DMS 273 treated with DMSO at 0.1 percent for 48 hours (cell line): ENCODE measurements at regions not wholly inside any gene's neighbourhood (a gene's known extent, or its start where the extent isn't known, plus 50 kb on each side); places are given as distances from the start of the nearest gene placed in this dataset.

Experiments used
- DNase-seq: peaks from one replicate; lab custom pipeline; 2025; lab: John Stamatoyannopoulos, UW

DNA sequence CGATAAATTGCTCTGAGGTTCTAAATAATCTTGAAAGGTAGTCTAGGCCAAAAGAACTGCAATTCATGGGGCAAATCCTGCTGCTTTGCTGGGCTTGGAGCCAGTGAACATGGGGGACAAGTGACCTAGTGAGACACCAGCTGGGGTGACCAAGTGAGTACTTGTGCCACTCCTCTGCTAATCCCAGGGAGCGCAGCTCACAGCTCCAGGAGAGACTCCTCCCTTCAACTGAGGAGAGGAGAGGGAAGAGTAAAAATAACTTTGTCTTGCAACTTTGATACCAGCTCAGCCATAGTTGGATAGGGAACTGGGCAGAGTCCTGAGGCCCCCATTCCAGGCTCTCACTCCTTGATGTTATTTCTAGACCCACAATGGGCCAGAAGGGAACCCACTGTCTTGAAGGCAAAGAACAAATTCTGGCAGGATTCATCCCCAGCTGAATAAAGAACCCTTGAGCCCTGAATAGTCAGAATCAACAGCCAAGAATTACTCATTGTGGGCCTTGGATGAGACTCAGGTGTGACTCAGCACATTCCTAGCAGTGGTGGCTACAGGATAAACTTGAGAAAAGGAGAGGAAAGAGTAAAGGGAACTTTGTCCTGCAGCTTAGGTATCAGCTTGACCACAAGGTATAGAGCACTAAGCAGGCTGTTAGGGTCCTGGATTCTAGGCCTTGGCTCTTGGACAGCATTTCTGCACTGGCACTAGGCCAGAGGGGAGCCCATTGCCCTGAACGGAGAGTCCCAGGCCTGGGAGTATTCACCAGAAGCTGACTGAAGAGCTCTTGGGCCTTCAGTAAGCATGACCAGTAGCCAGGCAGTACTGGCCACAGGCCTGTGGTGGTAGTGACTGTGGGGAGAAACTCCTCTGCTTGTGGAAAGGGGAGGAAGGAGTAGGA is 288.3 kb upstream of the CDH18 start:
- DNase-seq, result no peak

DNA sequence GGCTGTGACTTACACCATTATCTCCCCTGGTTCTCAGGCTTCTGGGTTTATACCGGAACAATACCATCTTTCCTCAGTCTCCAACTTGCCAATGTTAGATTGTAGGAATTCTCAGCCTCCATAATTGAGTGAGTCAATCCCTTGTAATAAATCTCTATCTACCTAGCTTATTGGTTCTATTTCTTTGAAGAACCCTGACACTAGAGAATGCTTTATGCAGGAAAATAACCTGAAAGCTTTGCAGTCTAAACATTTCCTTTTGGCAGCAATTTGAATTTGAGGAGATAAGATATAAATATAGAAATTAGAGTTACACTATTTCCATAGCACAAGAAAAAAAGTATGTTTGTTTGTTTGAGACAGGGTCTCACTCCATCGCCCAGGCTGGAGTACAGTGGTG is 278.1 kb upstream of the CDH18 start:
- DNase-seq, result no peak

DNA sequence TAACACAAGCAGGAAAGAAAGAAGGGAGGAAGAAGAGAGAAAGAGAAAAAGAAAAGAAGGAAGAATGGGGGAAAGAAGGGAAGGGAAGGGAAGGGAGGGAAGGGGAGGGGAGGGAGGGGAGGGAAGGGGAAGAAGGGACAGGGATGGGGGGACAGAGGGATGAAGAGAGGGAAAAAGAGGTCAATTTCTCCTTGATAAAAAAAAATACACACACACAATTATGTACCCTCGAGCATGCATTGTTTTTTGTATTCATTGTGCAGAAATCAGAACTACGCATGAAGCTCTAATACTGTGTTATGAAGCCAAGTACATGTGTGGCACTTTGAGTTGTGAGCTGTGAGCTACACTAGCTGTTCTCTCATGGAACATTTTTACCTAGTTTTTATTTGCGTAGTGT is 274.9 kb upstream of the CDH18 start:
- DNase-seq, result no peak

DNA sequence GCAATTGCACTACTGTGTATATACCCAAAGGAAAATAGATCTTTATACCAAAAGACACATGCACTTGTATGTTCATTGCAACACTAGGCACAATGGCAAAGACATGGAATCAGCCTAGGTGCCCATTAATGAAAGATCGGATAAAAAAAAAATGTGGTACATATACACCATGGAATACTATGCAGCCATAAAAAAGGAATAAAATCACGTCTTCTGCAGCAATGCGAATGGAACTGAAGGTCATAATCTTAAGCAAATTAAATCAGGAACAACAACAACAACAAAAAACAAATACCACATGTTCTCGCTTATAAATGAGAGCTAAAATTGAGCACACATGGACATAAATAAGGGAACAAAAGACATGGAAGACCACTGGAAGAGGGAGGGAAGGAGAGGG is 266.7 kb upstream of the CDH18 start:
- no peak for DNase-seq

DNA sequence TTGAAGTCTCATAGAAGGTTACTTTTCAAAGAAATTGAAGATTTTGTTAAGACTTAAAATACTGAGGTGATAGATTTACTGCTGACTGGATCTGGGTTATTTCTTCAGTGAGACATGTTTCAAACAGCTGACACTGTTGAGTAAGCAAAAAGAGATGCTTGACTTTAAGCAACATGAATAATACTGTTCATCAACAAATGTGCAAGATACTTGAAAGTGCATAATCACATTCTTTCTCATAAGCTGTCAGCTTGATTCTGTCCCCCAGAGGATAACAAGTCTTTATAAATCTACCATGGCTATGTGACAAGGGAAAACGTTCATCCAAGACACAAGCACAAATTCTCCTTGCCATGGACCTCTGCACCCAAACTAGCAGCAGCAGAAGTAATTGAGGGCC is 260.1 kb upstream of the CDH18 start:
- no peak for DNase-seq

DNA sequence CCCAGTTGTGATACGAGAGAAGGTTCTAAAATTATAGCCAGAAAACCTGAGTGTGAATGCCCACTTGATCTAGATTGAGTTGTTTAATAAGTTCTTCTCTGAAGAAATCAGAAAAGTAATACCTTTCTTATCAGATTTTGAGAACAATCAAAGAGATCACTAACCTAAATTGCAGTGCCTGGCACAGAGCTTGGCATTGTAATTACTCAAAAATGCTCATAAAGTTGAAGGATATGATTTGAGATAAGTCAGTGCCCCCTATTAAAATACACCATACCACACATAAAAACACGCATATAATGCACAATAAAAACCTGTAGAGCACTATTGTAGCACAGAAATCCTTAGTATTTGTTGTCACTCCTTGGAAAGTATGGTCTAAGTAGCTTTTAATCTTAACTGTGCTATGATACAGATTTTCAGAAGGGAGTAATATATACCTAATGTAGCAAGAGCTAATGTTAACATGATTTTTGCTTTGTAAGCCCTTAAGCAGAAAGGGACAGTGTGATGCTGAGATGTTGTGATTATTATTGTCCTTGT is 257.5 kb upstream of the CDH18 start:
- no peak for DNase-seq

DNA sequence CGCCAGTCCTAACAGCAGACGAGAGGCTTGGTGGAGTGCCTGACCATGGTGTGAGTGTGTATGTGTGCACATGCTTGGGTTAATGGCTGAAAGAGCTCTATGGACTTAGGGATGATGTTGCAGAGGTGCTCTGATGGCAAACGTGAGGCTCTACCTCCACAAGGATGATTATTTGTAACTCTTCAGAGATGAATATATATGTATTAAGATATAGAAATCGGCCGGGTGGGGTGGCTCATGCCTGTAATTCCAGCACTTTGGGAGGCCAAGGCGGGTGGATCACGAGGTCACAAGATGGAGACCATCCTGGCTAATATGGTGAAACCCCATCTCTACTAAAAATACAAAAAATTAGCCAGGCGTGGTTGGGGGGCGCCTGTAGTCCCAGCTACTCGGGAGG is 253.4 kb upstream of the CDH18 start:
- no peak for DNase-seq

DNA sequence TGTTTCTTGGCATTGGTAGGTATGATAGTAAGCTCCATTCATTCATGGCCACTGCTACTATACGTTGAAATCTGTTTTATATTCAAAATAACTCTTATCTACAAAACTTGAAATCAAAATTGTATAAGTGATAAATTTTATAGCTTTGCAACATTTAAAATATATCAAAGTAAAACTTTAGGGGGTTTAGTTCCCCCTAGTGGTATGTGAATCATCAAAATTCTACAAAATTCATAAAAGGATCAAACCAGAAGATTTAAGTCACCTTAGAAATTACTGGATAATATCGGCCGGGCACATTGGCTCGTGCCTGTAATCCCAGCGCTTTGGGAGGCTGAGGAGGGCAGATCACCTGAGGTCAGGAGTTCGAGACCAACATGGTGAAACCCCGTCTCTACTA is 243.0 kb upstream of the CDH18 start:
- DNase-seq, result no peak

DNA sequence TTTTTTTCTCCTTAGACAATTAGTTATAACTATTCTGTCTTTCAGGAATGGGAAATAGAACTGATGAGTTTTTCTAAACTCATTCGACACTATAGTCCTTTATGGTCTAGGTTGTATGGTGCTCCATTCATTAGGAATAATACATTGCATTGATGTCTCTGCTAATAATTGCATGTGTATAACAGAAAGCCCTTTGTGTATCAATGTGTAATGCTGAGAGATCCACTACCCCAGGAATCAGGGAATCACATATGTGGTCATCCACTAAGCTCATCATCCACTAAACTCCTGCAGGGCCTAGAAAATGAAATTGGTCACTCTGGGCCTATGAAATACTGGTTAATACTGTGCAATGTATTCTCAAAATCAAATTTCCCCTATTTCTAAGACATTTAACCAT is 242.0 kb upstream of the CDH18 start:
- DNase-seq, result no peak

DNA sequence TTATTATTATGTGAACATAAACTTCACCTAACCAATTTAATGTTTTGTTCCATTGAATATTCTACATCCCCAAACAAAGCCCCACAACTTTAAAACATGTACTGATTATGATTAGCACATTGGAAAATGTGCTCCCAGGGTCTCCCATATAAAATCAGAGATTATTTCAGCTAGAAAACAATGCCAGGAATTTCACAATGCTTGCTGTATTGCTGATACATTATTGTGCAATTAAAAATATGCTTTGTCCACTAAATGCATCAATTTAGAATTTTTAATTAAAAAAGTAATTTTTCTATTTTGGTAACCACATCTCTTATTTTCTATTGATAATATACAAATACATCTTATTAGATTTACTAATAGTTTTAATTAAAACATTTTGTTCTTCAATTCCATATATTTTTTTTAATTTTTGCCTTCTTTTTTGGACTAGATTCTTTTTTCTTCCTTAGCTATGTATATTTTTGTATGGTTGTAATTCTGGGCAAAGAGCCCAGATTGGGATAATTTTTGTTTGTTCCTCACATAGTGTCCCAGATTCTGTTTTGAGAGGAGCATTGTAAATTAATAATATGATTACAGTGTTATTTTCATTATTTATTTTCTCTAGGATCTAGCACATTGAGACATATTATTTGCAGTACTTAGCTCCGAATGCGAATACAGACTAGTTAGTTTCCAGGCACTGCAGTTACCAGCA is 241.5 kb upstream of the CDH18 start:
- no peak for DNase-seq

DNA sequence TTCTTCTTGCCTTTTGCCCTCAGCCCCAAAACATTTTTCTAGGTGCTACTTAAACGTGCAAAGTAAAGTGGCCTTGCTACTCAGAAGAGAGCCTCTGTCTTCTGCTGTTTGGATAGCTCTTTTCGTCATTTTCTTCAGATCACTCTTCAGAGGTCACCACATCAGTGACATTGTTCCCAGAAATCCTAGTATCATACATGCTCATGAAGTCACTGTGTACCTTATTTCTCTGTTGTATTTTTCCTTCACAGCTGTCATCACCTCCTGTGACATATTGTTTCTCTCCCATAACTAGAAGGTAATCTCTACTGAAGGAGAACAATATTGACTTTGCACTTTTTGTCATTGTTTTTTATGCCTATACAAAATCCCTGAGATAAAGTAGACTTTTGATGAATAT is 237.0 kb upstream of the CDH18 start:
- no peak for DNase-seq

DNA sequence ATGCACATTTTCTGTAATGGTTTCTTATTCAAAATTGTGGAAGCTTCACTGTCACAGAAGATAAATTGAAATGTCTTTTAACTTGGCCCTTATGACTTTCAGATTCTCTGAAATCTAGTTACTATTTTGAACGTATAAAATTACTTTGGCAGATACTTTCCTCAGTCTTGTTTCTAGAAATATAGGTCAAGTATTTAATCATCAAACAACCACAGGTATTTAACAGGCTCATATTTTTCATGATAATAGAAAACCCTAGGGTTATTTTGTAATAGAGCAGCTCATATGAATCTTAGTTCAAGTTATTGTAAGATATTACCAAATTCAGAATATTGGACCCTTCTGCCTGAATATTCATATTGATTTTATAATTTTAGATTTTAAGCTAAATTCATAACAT is 236.0 kb upstream of the CDH18 start:
- no peak for DNase-seq

DNA sequence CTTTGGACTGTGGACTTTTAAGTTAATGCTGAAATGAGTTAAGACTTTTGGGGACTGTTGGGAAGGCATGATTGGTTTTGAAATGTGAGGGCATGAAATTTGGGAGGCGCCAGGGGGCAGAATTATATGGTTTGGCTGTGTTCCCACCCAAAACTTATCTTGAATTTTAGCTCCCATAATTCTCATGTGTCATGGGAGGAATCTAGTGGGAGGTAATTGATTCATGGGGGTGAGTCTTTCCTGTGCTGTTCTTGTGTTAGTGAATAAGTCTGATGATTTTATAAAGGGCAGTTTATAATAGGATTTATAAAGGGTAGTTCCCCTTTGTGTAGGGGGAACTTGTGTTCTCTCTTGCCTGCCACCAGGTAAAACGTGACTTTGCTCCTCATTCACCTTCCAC is 235.5 kb upstream of the CDH18 start:
- no peak for DNase-seq

DNA sequence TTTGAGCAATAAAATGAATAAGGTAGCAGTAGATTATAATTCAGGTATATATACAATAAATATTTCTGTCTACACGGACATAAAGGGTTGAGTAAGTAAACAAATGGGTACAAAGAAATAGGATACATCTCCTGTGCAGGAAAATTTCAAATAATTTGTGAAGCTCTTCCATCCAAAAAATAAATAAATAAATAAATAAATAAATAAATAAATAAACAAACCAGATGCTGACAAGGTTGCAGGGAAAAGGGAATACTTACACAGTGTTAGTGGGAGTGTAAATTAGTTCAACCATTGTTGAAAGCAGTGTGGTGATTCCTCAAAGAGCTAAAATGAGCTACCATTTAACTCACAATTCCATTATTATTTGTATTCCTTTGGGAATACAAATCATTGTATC is 227.3 kb upstream of the CDH18 start:
- DNase-seq, result no peak

DNA sequence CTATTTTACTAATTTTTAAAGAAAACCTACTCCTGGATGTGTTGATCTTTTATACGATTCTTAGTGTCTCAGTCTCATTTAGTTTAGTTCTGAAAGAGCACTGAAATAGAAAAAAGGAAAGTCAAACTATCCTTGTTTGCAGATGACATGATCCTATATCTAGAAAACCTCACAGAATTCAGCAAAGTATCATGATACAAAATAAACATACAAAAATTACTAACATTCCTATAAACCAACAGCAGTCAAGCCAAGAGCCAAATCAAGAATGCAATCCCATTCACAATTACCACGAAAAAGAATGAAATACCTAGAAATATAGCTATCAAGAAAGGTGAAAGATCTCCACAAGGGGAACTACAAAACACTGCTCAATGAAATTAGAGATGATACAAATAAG is 225.8 kb upstream of the CDH18 start:
- DNase-seq, result no peak

DNA sequence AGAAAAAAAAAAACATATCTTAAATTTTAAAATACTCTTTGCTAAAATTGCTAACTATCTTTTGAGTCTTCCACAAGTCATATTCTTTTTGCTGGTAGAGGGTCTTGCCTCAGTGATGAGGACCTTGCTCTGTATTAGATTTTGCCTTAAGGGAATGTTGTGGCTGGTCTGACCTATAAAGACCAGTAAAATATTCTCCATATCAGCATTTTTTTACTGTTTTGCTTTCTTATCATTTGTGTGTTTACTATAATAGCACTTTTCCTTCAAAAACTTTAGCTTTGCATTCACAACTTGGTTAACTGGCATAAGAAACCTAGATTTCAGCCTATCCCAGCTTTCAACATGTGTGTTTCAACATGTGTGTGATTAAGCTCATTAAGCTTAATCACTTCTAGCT is 224.7 kb upstream of the CDH18 start:
- no peak for DNase-seq

DNA sequence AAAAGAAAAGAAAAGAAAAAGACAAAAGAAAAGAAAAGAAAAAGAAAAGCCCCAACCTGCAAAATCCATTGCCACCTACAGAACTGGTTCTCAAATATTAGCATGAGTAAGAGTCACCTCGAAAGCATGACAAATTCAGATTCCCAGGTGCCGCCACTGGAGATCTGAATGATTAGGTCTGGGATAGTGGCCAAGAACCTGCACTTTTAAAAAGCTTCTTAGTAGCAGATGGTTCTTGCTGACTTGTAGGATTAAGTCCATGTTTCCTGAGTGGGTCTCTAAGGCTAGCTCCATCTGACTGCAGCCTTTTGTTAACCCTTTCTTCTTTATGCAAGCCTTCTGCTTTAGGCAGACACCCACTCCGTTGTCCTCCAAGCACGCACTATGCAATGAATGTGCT is 178.5 kb upstream of the CDH18 start:
- DNase-seq, result peak; percentile 96

DNA sequence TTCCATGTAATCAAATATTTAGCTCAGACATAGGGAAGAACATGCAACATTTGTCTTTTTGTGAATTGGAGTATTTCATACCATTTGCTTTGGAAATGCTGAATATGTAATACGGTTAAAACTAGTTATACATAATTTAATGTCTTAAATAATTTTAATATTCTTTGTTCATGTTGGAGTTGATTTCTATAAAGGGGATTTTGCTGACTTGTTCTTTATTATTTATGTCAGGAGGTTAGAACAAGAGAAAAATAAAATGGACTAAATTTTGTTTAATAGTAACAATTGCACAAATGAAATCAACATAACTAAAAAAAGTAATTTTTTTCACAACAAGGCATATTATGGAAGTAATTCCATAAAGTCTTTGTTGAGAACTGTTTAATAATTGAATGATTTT is 170.0 kb upstream of the CDH18 start:
- no peak for DNase-seq

DNA sequence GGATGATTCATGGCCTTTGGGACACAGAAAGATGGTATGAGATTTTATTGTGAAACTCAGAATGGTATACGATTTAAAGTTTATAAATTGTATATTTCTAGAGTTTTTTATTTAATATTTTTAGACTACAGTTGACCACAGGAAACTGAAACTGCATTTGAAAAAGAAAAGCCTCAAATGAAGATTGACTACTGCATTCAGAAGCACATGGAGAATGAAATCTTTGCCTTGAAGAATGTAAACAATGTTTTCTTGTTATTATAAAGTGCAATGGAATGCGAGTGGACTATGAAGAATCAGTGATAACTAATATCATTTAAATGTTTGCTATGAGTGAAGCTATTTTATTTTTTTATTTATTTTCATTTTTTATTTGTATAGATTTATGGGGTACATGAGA is 169.1 kb upstream of the CDH18 start:
- no peak for DNase-seq

DNA sequence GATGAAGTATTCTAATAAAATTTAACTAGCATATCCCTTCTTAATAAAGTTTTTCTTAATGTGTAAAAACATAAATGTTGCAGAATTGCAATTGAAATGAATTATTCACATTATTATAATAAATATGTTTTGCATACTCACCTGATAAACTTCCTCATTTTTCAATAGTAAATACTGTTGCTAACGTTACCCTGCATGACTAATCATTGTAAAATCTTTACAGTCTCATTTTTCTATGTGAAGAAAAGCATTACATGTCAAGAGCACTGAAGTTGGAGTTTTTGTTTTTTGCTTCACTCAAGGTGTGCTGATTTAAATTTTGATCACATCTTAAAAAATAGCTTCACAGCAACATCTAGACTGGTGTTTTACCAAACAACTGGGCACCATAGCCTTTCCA is 157.2 kb upstream of the CDH18 start:
- DNase-seq, result no peak

DNA sequence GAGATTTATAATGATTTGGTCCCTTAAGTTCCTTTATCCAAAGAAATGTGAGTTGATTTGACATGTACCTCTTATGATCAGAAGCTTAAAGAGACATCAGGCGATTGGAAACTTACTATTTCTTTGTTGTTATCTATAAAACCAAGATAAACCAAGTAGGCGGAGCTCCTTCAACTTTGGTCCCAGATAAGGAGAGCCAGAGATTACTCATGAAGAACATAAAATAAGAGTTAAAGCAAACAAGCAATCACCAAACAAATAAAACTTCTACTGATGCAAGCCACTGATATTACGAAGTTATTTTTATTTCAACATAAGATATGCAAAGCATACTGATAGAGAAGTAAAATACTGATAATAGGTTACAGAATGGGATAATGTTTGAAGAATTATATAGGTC is 141.5 kb upstream of the CDH18 start:
- no peak for DNase-seq

DNA sequence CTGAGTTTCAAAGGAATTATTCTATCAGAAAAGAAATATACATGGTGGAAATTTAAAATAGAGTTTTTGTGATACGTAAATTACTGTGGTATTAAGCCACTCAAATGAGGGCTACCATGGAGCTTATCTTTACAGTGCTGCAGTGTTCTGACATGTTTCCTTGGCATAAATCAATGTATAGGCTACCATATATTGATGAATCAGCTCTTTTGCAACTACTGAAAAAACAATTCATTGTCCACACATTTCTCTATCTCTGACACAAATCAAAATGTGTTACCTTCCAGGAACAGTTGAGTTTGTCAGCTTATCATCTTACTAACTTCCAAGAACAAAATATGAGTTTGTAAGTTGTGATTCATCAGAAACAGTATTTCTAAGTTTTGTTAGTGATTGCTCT is 140.3 kb upstream of the CDH18 start:
- no peak for DNase-seq

DNA sequence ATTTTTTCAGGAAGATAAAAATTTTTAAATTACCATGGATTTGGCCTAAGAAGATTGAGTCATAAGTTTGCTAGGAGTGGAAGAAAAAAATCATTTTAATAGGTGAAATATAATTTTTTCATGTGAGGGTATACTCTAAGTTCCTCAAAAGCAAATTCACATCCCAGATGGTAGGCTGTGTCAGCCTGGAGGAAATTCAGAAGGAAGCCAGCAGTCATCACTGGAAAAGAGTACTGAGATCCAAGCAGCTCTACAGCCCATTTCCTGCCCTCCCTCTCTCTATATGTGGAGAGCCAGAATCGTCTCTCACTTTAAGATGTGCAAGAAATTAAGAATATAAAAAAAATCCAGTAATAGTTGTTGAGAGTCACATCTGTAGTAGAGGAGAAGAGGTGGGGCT is 126.5 kb upstream of the CDH18 start:
- no peak for DNase-seq

DNA sequence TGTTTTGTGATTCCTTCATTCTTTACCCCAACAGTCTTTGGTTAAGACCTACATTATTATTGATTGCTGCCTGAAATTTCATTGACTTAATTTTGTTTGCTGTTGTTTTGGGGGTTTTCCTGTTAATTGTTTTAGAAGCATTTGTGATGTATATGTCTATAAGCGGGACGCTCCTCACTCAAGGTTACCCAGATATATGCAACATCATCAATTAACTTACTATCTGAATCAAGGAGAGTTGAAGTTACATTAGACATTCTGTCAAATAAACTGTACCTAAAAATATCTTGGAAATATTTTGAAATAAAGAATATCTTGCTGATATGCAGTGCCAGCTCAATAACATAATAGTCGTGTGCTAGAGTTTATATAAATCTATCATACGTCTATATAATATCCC is 125.9 kb upstream of the CDH18 start:
- DNase-seq, result no peak
